Endothelial cell of umbilical vein (primary cell): ENCODE measurements at regions not wholly inside any gene's neighbourhood (a gene's known extent, or its start where the extent isn't known, plus 50 kb on each side); places are given as distances from the start of the nearest gene placed in this dataset.

Experiments
- CTCF ChIP-seq, 2 donors: IDR thresholded peaks; 1 replicate in 1 of 2; 2 replicates in 1 of 2; pipeline ENCODE4 v1.5.1; 2011; ENCODE audit warnings: low read length in 2 of 2, mild to moderate bottlenecking in 2 of 2, moderate library complexity in 2 of 2, control low read depth in 1 of 2, inconsistent platforms in 1 of 2, low read depth in 1 of 2; ENCODE audit not compliant: insufficient read depth in 1 of 2; ENCODE audit errors: extremely low read depth in 1 of 2
- MAX ChIP-seq: IDR thresholded peaks from 2 replicates; pipeline ENCODE4 v1.6.1; 2011; ENCODE audit not compliant: insufficient read depth, insufficient read length
- POLR2A ChIP-seq: IDR thresholded peaks from 2 replicates; pipeline ENCODE4 v1.6.1; 2012; ENCODE audit warnings: low read depth, mild to moderate bottlenecking, control low read depth, low read length
- POLR2AphosphoS5 ChIP-seq: IDR thresholded peaks from 2 replicates; pipeline ENCODE4 v1.6.1; 2012; ENCODE audit warnings: low read depth, mild to moderate bottlenecking, control low read depth, low read length, moderate library complexity; ENCODE audit not compliant: insufficient read depth

GRCh38 chr1:81151206-81151605, 649.5 kb upstream of the ADGRL2 start:
- TF ChIP-seq CTCF (IDR thresholded peaks at IDR 0.05; ENCODE audit: extremely low read depth in 1 of 2, insufficient read depth in 1 of 2, low read depth in 1 of 2, low read length in 2 of 2) (no peak), POLR2AphosphoS5 (no peak), POLR2A (no peak), MAX (no peak)
